ENCODE measurements at regions not wholly inside any gene's neighbourhood (a gene's known extent, or its start where the extent isn't known, plus 50 kb on each side); places are given as distances from the start of the nearest gene placed in this dataset.

DNA sequence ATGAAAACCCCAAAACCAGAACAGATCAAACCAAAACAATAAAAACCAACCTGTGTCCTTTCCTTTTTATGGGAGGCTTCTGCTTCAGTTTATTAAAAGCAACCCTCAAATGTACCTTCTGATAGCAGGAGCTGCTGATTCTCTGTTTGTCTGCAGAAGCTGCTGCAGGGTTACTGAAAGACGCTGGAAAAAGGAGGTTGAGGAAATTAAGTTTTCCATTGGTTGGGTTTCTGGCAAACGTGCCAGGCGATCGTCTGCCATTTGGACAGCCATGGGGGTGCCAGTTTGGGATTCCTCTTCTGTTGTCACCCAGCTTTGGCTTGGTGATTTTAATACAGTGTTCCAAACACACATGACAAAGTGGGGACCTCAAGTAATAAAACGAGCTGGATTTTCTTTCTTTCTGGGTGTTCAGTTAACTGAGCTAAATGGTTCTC lies 185.4 kb upstream of the ZFHX3 start:
- Mint-ChIP-seq H3K36me3 (no peaks in the 10 kb centered on the region), H3K27ac (no peak overlapping the region), H3K4me1 (no peaks in the 10 kb centered on the region), H3K9me3 (peaks cover 3% of the 10 kb centered on the region), H3K27me3 (peaks cover 9% of the 10 kb centered on the region), H3K4me3 (no peak overlapping the region)
- no peak for ATAC-seq

DNA sequence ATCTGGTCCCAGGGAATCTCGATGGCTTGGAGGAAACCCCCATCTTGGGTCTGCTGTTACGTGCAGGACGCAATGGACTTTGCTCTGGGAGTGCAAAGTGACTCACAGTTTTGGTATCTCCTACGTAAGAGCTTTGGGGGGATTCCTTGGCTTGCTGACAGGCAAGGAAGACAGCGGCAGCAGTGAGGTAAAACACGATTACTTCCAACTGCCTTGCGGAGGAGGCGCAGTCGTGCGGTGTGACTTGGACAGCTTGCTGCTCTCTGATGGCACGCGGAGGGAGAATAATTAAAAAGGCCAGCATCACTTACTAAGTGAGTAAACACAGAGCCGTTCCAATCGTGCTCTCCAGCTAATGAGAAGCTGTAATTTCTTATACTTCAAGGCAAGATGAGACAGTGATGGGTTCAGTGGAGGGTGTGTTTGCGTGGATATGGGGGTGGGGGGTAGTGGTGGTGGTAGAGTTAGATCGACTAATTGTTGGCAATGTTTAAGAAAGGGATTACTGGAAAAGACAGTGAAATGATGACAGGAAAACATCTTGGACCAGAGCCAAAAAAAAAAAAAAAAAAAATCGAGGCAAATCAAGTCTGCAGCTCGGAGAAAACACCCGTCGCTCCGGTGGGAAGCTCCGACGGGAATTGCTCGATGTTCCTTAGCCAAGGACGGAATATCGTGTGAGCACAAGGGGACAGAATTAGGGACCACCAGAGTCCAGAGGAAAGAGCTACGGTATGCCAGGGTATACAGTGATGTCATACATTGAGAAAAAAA lies 184.8 kb upstream of the ZFHX3 start:
- Mint-ChIP-seq H3K4me1 (no peaks in the 10 kb centered on the region), H3K27ac (no peak overlapping the region), H3K9me3 (peaks cover under 1% of the 10 kb centered on the region), H3K36me3 (no peaks in the 10 kb centered on the region), H3K27me3 (peaks cover 3% of the 10 kb centered on the region), H3K4me3 (no peak overlapping the region)
- no peak for ATAC-seq

- H3K9me3 Mint-ChIP-seq: no peaks in the 10 kb centered on the region
- H3K27me3 Mint-ChIP-seq: no peaks in the 10 kb centered on the region
- H3K4me3 Mint-ChIP-seq: no peak overlapping the region
- no peak overlapping the region for H3K27ac Mint-ChIP-seq
- H3K36me3 Mint-ChIP-seq: no peaks in the 10 kb centered on the region
- no peaks in the 10 kb centered on the region for H3K4me1 Mint-ChIP-seq
- no peak for ATAC-seq
These were observed 184.1 kb upstream of the ZFHX3 start for GRCh38 chr16:73231944-73232554.

DNA sequence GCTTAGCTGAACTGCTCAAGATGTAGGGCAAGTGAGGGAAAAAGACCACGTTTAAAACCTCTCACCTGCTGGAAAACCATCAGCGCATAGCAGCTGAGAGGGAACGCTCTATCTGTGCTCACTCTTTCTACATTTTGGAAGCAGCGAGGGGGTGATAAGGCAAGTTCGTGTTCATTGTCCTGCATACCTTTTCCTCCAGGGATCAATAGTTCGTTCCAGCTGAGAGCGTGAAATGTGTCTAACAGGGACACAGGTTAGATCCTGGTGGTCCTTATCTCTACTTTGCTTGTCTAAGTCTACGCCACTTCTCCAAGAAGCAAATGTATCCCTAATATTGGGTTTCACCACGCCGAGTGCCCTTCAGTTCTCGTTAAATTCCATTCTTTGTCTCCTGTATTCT lies 183.5 kb upstream of the ZFHX3 start:
- Mint-ChIP-seq H3K4me3 (no peak overlapping the region), H3K36me3 (no peaks in the 10 kb centered on the region), H3K9me3 (no peaks in the 10 kb centered on the region), H3K4me1 (no peaks in the 10 kb centered on the region), H3K27ac (no peak overlapping the region), H3K27me3 (no peaks in the 10 kb centered on the region)
- ATAC-seq: no peak

GRCh38 chr16:73230651-73231050 lies 182.7 kb upstream of the ZFHX3 start:
- Mint-ChIP-seq H3K4me1 (no peaks in the 10 kb centered on the region), H3K9me3 (no peaks in the 10 kb centered on the region), H3K27me3 (no peaks in the 10 kb centered on the region), H3K4me3 (no peak overlapping the region), H3K36me3 (no peaks in the 10 kb centered on the region), H3K27ac (no peak overlapping the region)
- ATAC-seq: no peak

DNA sequence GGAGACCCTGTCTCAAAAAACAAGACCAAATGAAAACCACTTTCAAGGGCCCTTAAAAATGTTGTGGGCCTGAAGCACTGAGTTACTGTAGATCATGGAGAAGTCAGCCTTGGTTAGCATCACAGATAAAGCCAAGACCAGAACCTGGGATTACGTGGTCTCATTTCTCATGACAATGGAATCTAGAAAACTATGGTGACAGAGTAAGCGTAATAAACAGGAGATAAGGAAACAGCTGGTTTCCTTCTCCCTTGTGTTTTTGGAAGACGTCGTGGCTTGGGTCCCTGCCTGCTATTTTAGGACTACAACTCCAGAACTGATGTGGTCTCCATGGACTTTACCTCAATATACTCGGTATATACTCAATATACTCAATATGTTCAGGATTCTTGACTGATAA lies 180.7 kb upstream of the ZFHX3 start:
- Mint-ChIP-seq H3K36me3 (no peaks in the 10 kb centered on the region), H3K27ac (no peak overlapping the region), H3K27me3 (no peaks in the 10 kb centered on the region), H3K4me3 (no peak overlapping the region), H3K9me3 (no peaks in the 10 kb centered on the region), H3K4me1 (no peaks in the 10 kb centered on the region)
- no peak for ATAC-seq

DNA sequence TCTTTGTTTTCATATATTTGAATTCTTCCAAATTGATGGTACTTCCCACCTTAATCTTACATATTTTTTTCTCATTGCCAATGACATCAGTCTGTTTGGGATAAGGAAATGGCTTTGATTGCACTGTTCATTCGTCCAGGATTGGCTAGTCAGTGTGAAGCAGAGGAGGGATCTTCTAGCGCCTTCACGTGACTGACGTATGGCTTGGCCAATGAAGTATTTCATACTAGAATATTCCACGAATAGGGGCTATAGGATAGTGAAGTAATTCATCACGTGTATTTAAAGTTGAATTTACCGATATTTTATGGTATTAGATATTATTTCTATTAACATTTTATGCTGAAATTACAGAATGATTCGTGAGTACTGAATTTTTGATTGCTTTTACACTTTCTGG lies 178.7 kb upstream of the ZFHX3 start:
- no peak for ATAC-seq
- no peaks in the 10 kb centered on the region for H3K27me3 Mint-ChIP-seq
- no peaks in the 10 kb centered on the region for H3K9me3 Mint-ChIP-seq
- H3K4me3 Mint-ChIP-seq: no peak overlapping the region
- H3K27ac Mint-ChIP-seq: no peak overlapping the region
- H3K36me3 Mint-ChIP-seq: no peaks in the 10 kb centered on the region
- no peaks in the 10 kb centered on the region for H3K4me1 Mint-ChIP-seq

GRCh38 chr16:73225983-73226382 lies 178.1 kb upstream of the ZFHX3 start:
- H3K36me3 Mint-ChIP-seq: no peaks in the 10 kb centered on the region
- no peak for ATAC-seq
- H3K4me3 Mint-ChIP-seq: no peak overlapping the region
- no peak overlapping the region for H3K27ac Mint-ChIP-seq
- H3K9me3 Mint-ChIP-seq: no peaks in the 10 kb centered on the region
- H3K27me3 Mint-ChIP-seq: no peaks in the 10 kb centered on the region
- no peaks in the 10 kb centered on the region for H3K4me1 Mint-ChIP-seq

DNA sequence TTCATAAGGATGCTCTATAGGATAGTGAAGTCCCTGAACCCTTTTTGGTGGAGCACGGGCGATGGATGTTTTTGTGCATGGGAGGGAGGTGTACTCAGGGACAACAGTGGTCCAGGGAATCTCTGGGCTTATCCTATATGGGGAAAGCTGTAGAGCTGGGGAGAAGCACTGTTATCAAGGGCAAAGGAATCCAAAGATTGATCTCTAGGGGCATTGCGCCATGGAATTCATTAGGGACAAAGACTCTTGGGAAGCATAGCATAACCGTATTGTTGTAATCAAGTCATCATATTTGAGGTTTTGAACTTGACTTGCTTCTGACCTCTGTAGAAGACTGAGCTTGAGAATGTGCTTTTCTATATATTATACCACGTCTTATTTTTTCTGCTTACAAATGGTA lies 172.9 kb upstream of the ZFHX3 start:
- Mint-ChIP-seq H3K4me1 (no peaks in the 10 kb centered on the region), H3K27ac (no peak overlapping the region), H3K4me3 (no peak overlapping the region), H3K9me3 (peaks cover 1% of the 10 kb centered on the region), H3K36me3 (no peaks in the 10 kb centered on the region), H3K27me3 (no peaks in the 10 kb centered on the region)
- ATAC-seq: no peak

- no peak for ATAC-seq
- Mint-ChIP-seq H3K4me3 (no peak overlapping the region), H3K4me1 (no peaks in the 10 kb centered on the region), H3K9me3 (peaks cover 4% of the 10 kb centered on the region), H3K36me3 (no peaks in the 10 kb centered on the region), H3K27ac (no peak overlapping the region), H3K27me3 (no peaks in the 10 kb centered on the region)
These were observed 171.2 kb upstream of the ZFHX3 start for GRCh38 chr16:73219176-73219575.

GRCh38 chr16:73217654-73218053 lies 169.7 kb upstream of the ZFHX3 start:
- H3K27me3 Mint-ChIP-seq: no peaks in the 10 kb centered on the region
- no peak overlapping the region for H3K4me3 Mint-ChIP-seq
- no peaks in the 10 kb centered on the region for H3K36me3 Mint-ChIP-seq
- peaks cover 4% of the 10 kb centered on the region for H3K9me3 Mint-ChIP-seq
- no peaks in the 10 kb centered on the region for H3K4me1 Mint-ChIP-seq
- no peak for ATAC-seq
- no peak overlapping the region for H3K27ac Mint-ChIP-seq

DNA sequence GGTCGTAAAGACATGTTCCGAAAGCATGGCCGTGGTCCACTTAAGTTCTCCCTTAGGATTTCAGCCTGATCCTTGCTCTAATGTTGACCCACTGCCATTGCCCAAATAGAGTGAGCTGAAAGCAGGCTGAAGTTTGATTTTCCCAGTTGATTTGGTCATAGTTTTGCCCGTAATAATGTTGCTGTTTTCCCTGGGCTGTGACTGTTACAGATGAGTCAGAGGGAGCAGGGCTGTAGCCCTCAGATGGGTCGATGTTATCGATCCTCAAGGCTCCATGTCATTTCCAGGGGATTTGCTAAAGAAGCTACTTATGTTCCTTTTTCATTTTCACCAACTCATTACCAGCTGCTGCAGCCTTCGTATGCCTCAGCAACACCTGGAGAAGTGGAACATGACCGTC lies 169.0 kb upstream of the ZFHX3 start:
- Mint-ChIP-seq H3K4me1 (no peaks in the 10 kb centered on the region), H3K36me3 (no peaks in the 10 kb centered on the region), H3K27me3 (no peaks in the 10 kb centered on the region), H3K27ac (no peak overlapping the region), H3K9me3 (peaks cover 4% of the 10 kb centered on the region), H3K4me3 (no peak overlapping the region)
- no peak for ATAC-seq

- Mint-ChIP-seq H3K36me3 (no peaks in the 10 kb centered on the region), H3K27ac (no peak overlapping the region), H3K27me3 (no peaks in the 10 kb centered on the region), H3K4me1 (no peaks in the 10 kb centered on the region), H3K4me3 (no peak overlapping the region), H3K9me3 (peaks cover 4% of the 10 kb centered on the region)
- ATAC-seq: no peak
These were observed 167.9 kb upstream of the ZFHX3 start for GRCh38 chr16:73215678-73216377.

- Mint-ChIP-seq H3K27ac (no peak overlapping the region), H3K4me1 (no peaks in the 10 kb centered on the region), H3K36me3 (no peaks in the 10 kb centered on the region), H3K27me3 (no peaks in the 10 kb centered on the region), H3K9me3 (peaks cover 4% of the 10 kb centered on the region), H3K4me3 (no peak overlapping the region)
- no peak for ATAC-seq
These were observed 167.1 kb upstream of the ZFHX3 start for GRCh38 chr16:73214825-73215677.

DNA sequence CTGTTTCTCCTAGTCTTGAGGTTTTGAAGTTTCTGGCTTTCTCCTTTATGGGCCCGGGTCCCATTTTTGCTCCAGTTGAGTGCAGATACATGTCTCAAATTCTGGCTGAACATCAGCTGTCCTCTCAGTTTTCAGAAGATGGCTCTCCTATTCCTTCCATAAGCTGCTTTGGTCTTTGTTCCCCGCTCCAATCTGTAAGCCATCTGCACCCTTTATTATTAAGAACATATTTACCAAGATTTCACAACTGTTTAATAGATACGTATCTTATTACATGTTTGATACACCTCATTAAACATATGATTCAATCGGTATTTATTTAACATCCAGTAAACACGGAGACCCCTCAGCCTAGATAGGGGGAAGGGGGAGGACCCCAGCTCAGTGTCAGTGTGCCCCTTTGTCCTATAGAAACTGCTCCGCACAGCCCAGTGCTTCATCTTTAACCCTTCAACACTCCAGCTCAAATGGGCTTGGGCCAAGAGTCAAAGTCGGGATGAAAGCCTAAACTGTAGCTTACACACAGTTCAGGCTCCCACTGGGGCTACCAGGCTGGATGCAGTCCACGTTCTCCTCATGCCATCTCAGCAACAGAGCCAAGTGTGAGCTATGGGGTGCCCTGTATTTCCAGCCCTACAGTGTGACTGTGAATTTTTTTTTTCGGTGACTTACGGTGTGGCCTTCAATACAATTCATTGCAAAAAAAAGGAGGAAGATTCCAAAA lies 166.0 kb upstream of the ZFHX3 start:
- Mint-ChIP-seq H3K4me3 (no peak overlapping the region), H3K27ac (no peak overlapping the region), H3K9me3 (peaks cover 4% of the 10 kb centered on the region), H3K4me1 (no peaks in the 10 kb centered on the region), H3K36me3 (no peaks in the 10 kb centered on the region), H3K27me3 (no peaks in the 10 kb centered on the region)
- no peak for ATAC-seq

All from stimulated activated memory B cell treated with anti-CD40 and anti-IgM and Interleukin-4, amounts not matched to agents 10 μg/mL and 1 μg/mL and 100 μg/mL, for 72 hours (primary cell).